ENCODE measurements at regions not wholly inside any gene's neighbourhood (a gene's known extent, or its start where the extent isn't known, plus 50 kb on each side); places are given as distances from the start of the nearest gene placed in this dataset.

DNA sequence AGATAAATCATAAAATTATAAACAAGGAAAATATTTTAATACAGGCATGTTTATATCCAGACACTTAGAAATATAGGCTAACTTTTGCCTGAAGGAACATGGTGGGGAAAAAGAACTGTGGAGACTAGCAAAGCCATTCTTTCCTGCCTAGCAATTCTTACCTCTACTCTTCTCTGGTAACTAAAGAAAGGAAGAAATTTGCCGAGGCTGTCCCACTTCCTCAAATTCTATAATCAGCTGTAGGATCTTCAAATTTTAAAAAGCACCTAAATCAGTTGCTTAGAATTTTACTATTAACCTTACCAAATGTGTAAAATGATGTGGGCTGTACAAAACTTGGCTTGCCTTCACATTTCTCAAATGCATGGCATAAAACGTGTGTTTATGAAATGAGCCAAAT lies 249.1 kb upstream of the SMARCA2 start:
- TF ChIP-seq CTCF (IDR thresholded peaks at IDR 0.05; ENCODE audit: poor library complexity, severe bottlenecking) (no peak), EZH2 (IDR thresholded peaks at IDR 0.05; ENCODE audit: borderline replicate concordance, insufficient read depth, low read length, poor library complexity, severe bottlenecking) (no peak), POLR2AphosphoS5 (IDR thresholded peaks at IDR 0.05) (no peak), SMC3 (conservative IDR thresholded peaks at IDR 0.05; ENCODE audit: poor library complexity) (no peak), RAD21 (conservative IDR thresholded peaks at IDR 0.05) (no peak), TAF1 (IDR thresholded peaks at IDR 0.05; ENCODE audit: low read depth) (no peak)

Data from neural cell (in vitro differentiated cells).